ENCODE measurements at regions not wholly inside any gene's neighbourhood (a gene's known extent, or its start where the extent isn't known, plus 50 kb on each side); places are given as distances from the start of the nearest gene placed in this dataset.

GRCh38 chr9:13715430-13715829, 435.9 kb upstream of the MPDZ start:
- TF ChIP-seq SIN3A (IDR thresholded peaks at IDR 0.05; ENCODE audit: borderline replicate concordance, insufficient read depth, low read depth, low read length): no peak
- no peaks in the 10 kb centered on the region for H3K27me3 ChIP-seq (ENCODE audit: control insufficient read depth, insufficient read depth, low read length)
- intact Hi-C loops (cut with micrococcal nuclease; ENCODE audit: unreplicated experiment): no loop called here
- H3K27ac ChIP-seq (ENCODE audit: low read length): no peak overlapping the region
- no peaks in the 10 kb centered on the region for H3K36me3 ChIP-seq (ENCODE audit: control insufficient read depth, insufficient read depth, low read length)
- CTCF ChIA-PET: no interaction called here
- in situ Hi-C loops (cut with HindIII; ENCODE audit: low pct_unique_long_range_greater_than_20kb, low sequenced_read_pairs): no loop called here
- no peaks in the 10 kb centered on the region for H3K9me3 ChIP-seq (ENCODE audit: control insufficient read depth, insufficient read depth, low read depth, low read length)
- ATAC-seq (no peak), DNase-seq (ENCODE audit: low read depth, low spot score) (no peak)
- H3K4me1 ChIP-seq (ENCODE audit: control insufficient read depth, insufficient read depth, low read length): no peaks in the 10 kb centered on the region
- BruUV-seq (replicated peaks): no TSS peak
- H3K4me3 ChIP-seq (ENCODE audit: low read depth in 2 of 2, low read length in 2 of 2): no peak overlapping the region
- POLR2A ChIA-PET: no interaction called here

GRCh38 chr9:13707612-13708576, 428.4 kb upstream of the MPDZ start:
- Histone ChIP-seq H3K36me3 (ENCODE audit: control insufficient read depth, insufficient read depth, low read length) (no peaks in the 10 kb centered on the region), H3K9me3 (ENCODE audit: control insufficient read depth, insufficient read depth, low read depth, low read length) (no peaks in the 10 kb centered on the region), H3K4me1 (ENCODE audit: control insufficient read depth, insufficient read depth, low read length) (no peaks in the 10 kb centered on the region), H3K27ac (ENCODE audit: low read length) (no peak overlapping the region), H3K4me3 (ENCODE audit: low read depth in 2 of 2, low read length in 2 of 2) (no peak overlapping the region), H3K27me3 (ENCODE audit: control insufficient read depth, insufficient read depth, low read length) (no peaks in the 10 kb centered on the region)
- in situ Hi-C loops (cut with HindIII; ENCODE audit: low pct_unique_long_range_greater_than_20kb, low sequenced_read_pairs) (no loop called here), intact Hi-C loops (cut with micrococcal nuclease; ENCODE audit: unreplicated experiment) (no loop called here)
- POLR2A ChIA-PET: no interaction called here
- DNase-seq (ENCODE audit: low read depth, low spot score) (no peak), ATAC-seq (no peak)
- CTCF ChIA-PET: no interaction called here
- no TSS peak for BruUV-seq (replicated peaks)
- TF ChIP-seq REST (IDR thresholded peaks at IDR 0.05; ENCODE audit: insufficient read depth in 1 of 2, low read depth in 2 of 2, low read length in 1 of 2): no peak
- TF ChIP-seq POLR2AphosphoS5 (IDR thresholded peaks at IDR 0.05; ENCODE audit: low read depth, low read length): no peak
- TF ChIP-seq TCF7L2 (IDR thresholded peaks at IDR 0.05; ENCODE audit: low read depth, low read length): no peak
- no peak for TF ChIP-seq CTCF (IDR thresholded peaks at IDR 0.05)
- no peak for TF ChIP-seq SIN3A (IDR thresholded peaks at IDR 0.05; ENCODE audit: borderline replicate concordance, insufficient read depth, low read depth, low read length)

GRCh38 chr9:13705918-13706317, 426.4 kb upstream of the MPDZ start:
- no peak overlapping the region for H3K27ac ChIP-seq (ENCODE audit: low read length)
- CTCF ChIA-PET: no interaction called here
- H3K9me3 ChIP-seq (ENCODE audit: control insufficient read depth, insufficient read depth, low read depth, low read length): no peaks in the 10 kb centered on the region
- no peaks in the 10 kb centered on the region for H3K4me1 ChIP-seq (ENCODE audit: control insufficient read depth, insufficient read depth, low read length)
- in situ Hi-C loops (cut with HindIII; ENCODE audit: low pct_unique_long_range_greater_than_20kb, low sequenced_read_pairs): no loop called here
- TF ChIP-seq CTCF (IDR thresholded peaks at IDR 0.05) (no peak), REST (IDR thresholded peaks at IDR 0.05; ENCODE audit: insufficient read depth in 1 of 2, low read depth in 2 of 2, low read length in 1 of 2) (no peak), SIN3A (IDR thresholded peaks at IDR 0.05; ENCODE audit: borderline replicate concordance, insufficient read depth, low read depth, low read length) (no peak), TCF7L2 (IDR thresholded peaks at IDR 0.05; ENCODE audit: low read depth, low read length) (no peak)
- H3K27me3 ChIP-seq (ENCODE audit: control insufficient read depth, insufficient read depth, low read length): no peaks in the 10 kb centered on the region
- DNase-seq (ENCODE audit: low read depth, low spot score): no peak
- no peak overlapping the region for H3K4me3 ChIP-seq (ENCODE audit: low read depth in 2 of 2, low read length in 2 of 2)
- intact Hi-C loops (cut with micrococcal nuclease; ENCODE audit: unreplicated experiment): no loop called here
- H3K36me3 ChIP-seq (ENCODE audit: control insufficient read depth, insufficient read depth, low read length): no peaks in the 10 kb centered on the region
- POLR2A ChIA-PET: no interaction called here
- no peak for ATAC-seq
- BruUV-seq (replicated peaks): no TSS peak
